Upper lobe of left lung (tissue), 6 donors: ENCODE measurements at regions not wholly inside any gene's neighbourhood (a gene's known extent, or its start where the extent isn't known, plus 50 kb on each side); places are given as distances from the start of the nearest gene placed in this dataset.
"Not testable (repeated sequence)": the region's sequence is repeated elsewhere in the genome, so short reads cannot be mapped to it uniquely, and the experiment has no call there.

Source experiments
- ATAC-seq, 2 donors: fragments of 200-7000 bp; cut with Tn5 transposase; one replicate each; pipeline ENCODE4 v1.9.1; 2022; ENCODE audit warnings: mild to moderate bottlenecking in 2 of 2, moderate library complexity in 2 of 2; ENCODE audit not compliant: low FRiP score in 2 of 2
- DNase-seq, 2 donors: peaks; one replicate each; pipeline ENCODE4 v3.0.0-alpha.2; 2019 to 2020
- H3K27ac ChIP-seq, 4 donors: fragments of 200-600 bp; sonication (generic); one replicate each; pipeline ENCODE4 v1.5.1; 2016 to 2019
- H3K27me3 ChIP-seq, 4 donors: fragments of 200-600 bp; sonication (generic); one replicate each; pipeline ENCODE4 v1.5.1; 2017 to 2019
- H3K36me3 ChIP-seq, 4 donors: fragments of 200-600 bp; sonication (generic); one replicate each; pipeline ENCODE4 v1.5.1; 2016 to 2019
- H3K4me1 ChIP-seq, 4 donors: fragments of 200-600 bp; sonication (generic); one replicate each; pipeline ENCODE4 v1.5.1; 2018 to 2019
- H3K4me3 ChIP-seq, 4 donors: fragments of 200-600 bp; sonication (generic); one replicate each; pipeline ENCODE4 v1.5.1; 2017 to 2019; ENCODE audit warnings: mild to moderate bottlenecking in 2 of 4, moderate library complexity in 1 of 4
- H3K9me3 ChIP-seq, 4 donors: fragments of 200-600 bp; sonication (generic); one replicate each; pipeline ENCODE4 v1.5.1; 2018 to 2019
- CTCF ChIP-seq, 6 experiments: fragments of 450-650 bp in 4 of 6; fragments of 200-600 bp in 2 of 6; sonication (generic) in 2 of 6; IDR thresholded peaks; one replicate each; pipeline ENCODE4 v1.5.1; 2016 to 2019; ENCODE audit warnings: antibody characterized with exemption in 6 of 6
- EP300 ChIP-seq, 4 donors: sonication (generic); formaldehyde crosslinking; IDR thresholded peaks; one replicate each; pipeline ENCODE4 v1.5.1; 2017; ENCODE audit warnings: antibody characterized with exemption in 4 of 4, control low read depth in 2 of 4
- POLR2A ChIP-seq, 4 donors: fragments of 450-650 bp; IDR thresholded peaks; one replicate each; pipeline ENCODE4 v1.5.1; 2016 to 2017; ENCODE audit warnings: antibody characterized with exemption in 4 of 4, mild to moderate bottlenecking in 2 of 4
- POLR2AphosphoS5 ChIP-seq, 2 donors: sonication (generic); formaldehyde crosslinking; IDR thresholded peaks; one replicate each; pipeline ENCODE4 v1.5.1; 2017; ENCODE audit warnings: antibody characterized with exemption in 2 of 2
- WGBS, 2 donors: methylation state at CpG; one replicate each; pipeline ENCODE4 v1.1.5; 2017 to 2018; 5-methylcytosine and 5-hydroxymethylcytosine counted together
- donor health status: DM: no; HTN: no; CAD: no; lungs with moderate emphysema.
- donor health status: DM: no; HTN: yes; CAD: no; lungs with severe emphysema.

DNA sequence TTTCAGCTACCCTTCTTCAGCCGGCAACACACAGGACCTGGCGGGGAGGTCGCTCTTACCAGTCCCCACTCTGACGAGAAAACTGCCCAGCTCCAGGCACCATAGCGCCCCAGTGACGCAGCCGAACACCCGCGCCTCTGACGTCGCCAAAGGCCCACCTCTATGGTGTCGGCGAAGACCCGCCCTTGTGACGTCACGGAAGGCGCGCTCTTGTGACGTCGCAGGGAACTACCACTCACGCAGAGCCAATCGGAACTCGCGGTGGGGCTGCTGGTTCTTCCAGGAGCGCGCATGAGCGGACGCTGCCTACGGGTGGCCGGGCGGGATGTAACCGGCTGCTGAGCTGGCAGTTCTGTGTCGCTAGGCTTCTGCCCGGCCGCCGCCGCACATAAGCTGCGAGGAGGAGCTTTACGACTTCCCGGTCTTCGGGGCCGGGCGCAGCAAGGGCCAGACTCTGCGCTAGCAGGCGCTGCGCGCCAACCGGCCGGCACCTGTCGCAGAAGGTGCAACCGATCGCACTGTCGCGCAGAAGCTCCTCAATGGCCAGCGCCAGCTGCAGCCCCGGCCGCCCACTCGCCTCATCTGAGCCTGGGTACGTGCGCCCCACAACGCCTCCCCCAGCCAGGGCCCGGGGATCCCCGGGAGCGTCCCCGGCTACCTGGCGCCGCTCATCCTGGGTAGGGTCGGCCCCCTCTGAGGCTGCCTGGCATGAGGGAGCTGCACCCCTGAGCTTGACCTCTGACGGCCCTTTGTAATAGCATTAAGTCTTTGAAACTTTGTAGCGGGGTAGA is 121.3 kb upstream of the FBXO28 start:
- H3K4me3 ChIP-seq: peak overlapping the region; percentile 61 to 92 (median 76)
- TF ChIP-seq POLR2A (IDR thresholded peaks at IDR 0.05): peak in 3 of 4 donors; percentile 86 to 90 (median 87)
- peak; percentile 98 for TF ChIP-seq POLR2AphosphoS5 (IDR thresholded peaks at IDR 0.05)
- peak in 1 of 4 donors; percentile 86 for TF ChIP-seq EP300 (IDR thresholded peaks at IDR 0.05)
- TF ChIP-seq CTCF (IDR thresholded peaks at IDR 0.05): peak in 4 of 6 experiments; percentile 25 to 53 (median 32)
- H3K27ac ChIP-seq: peak overlapping the region; percentile 86 to 92 (median 88)
- not testable (repeated sequence) for H3K27me3 ChIP-seq, H3K36me3 ChIP-seq, H3K4me1 ChIP-seq, H3K9me3 ChIP-seq
- WGBS, 2 donors: 0% methylated on average over 18 to 34 of the region's 70 CpGs
- DNase-seq (peak; percentile 100), ATAC-seq (peak; percentile 100)

DNA sequence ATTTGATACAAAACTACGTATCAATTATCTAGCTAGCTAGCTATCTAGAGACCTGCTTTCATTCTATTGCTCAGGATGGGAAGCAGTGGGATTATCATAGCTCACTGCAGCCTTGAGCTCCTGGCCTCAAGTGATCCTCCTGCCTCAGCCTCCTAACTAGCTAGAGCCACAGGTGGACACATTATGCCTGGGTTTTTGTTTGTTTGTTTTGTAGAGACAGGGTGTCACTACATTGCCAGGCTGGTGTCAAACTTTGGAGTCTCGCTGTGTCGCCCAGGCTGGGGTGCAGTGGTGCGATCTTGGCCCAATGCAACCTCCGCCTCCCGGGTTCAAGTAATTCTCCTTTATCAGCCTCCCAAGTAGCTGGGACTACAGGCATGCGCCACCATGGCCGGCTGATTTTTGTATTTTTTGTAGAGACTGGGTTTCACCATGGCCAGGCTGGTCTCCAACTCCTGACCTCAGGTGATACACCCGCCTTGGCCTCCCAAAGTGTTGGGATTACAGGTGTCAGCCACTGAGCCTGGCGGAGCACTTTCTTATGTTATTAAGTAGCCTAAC is 122.5 kb upstream of the FBXO28 start:
- not testable (repeated sequence) for H3K27ac ChIP-seq, H3K36me3 ChIP-seq, ATAC-seq, H3K27me3 ChIP-seq, H3K4me1 ChIP-seq, H3K9me3 ChIP-seq, H3K4me3 ChIP-seq
- peak in 1 of 2 donors; percentile 22 for DNase-seq
- 98 to 100% methylated on average over 10 of the region's 10 CpGs for WGBS, 2 donors

- not testable (repeated sequence) for ATAC-seq, H3K27me3 ChIP-seq, DNase-seq, H3K27ac ChIP-seq, H3K36me3 ChIP-seq, H3K4me3 ChIP-seq, H3K4me1 ChIP-seq, H3K9me3 ChIP-seq
- 86 to 97% methylated on average over 3 to 4 of the region's 4 CpGs for WGBS, 2 donors
Measured at GRCh38 chr1:223961985-223962384, 116.2 kb upstream of the TP53BP2 start.

GRCh38 chr1:223952801-223953200 is 107.1 kb upstream of the TP53BP2 start:
- ATAC-seq, H3K4me1 ChIP-seq, DNase-seq, H3K27me3 ChIP-seq, H3K27ac ChIP-seq, H3K9me3 ChIP-seq, H3K4me3 ChIP-seq, H3K36me3 ChIP-seq: not testable (repeated sequence)
- WGBS, 2 donors: 79 to 89% methylated on average over 1 to 2 of the region's 2 CpGs

- H3K4me1 ChIP-seq, H3K27me3 ChIP-seq, H3K36me3 ChIP-seq, H3K27ac ChIP-seq, ATAC-seq, H3K4me3 ChIP-seq, H3K9me3 ChIP-seq: not testable (repeated sequence)
- WGBS, 2 donors: 95 to 96% methylated on average over 10 to 14 of the region's 14 CpGs
- peak in 1 of 2 donors; percentile 55 for DNase-seq
Measured at GRCh38 chr1:223951551-223951950, 105.8 kb upstream of the TP53BP2 start.

DNA sequence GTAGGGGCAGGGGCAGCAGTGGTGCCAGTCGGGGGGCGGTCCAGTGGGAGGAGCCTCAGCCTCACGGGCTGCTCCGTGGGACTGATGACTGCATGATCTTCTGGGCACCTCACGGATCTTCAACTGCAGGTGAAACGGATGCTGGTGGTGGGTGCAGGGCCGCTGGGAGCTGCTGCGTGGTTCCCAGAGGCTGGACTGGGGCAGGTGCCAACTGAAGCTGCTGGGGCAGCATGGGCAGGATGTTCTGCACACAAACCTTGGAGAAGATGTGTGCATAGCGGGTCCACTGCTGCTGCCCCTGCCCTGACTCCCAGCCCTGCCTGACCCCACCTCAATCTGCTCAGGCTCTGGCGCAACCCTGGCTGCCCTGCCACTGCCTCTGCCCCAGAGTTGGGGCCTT is 104.2 kb upstream of the TP53BP2 start:
- 93 to 100% methylated on average over 1 to 2 of the region's 10 CpGs for WGBS, 2 donors
- DNase-seq: peak in 1 of 2 donors; percentile 43
- not testable (repeated sequence) for H3K27ac ChIP-seq, H3K4me1 ChIP-seq, ATAC-seq, H3K9me3 ChIP-seq, H3K4me3 ChIP-seq, H3K36me3 ChIP-seq, H3K27me3 ChIP-seq

- not testable (repeated sequence) for H3K4me3 ChIP-seq, H3K36me3 ChIP-seq, H3K9me3 ChIP-seq, H3K4me1 ChIP-seq, ATAC-seq, H3K27me3 ChIP-seq, H3K27ac ChIP-seq
- peak in 1 of 2 donors; percentile 33 for DNase-seq
- 95 to 97% methylated on average over 10 of the region's 12 CpGs for WGBS, 2 donors
Measured at GRCh38 chr1:223948041-223948440, 102.3 kb upstream of the TP53BP2 start.

DNA sequence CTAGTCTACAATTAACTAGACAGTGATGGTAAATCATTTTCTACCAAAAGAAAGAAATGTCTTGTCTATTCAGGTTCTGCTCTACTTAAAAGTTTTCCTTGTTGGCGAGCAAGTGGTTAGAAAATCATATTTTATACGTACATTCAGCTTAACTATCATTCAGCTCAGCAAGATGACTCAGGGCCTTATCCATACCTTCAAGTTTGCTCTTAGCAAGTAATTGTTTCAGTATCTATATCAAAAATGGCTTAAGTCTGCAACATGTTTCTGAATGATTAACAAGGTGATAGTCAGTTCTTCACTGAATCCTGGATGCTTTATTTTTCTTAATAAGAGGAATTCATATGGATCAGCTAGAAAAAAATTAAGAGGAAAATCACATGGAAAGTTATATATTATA is 90.8 kb upstream of the TP53BP2 start:
- 86 to 93% methylated on average over 2 of the region's 2 CpGs for WGBS, 2 donors
- not testable (repeated sequence) for H3K4me1 ChIP-seq, H3K36me3 ChIP-seq, H3K27me3 ChIP-seq, ATAC-seq, H3K4me3 ChIP-seq, DNase-seq, H3K27ac ChIP-seq, H3K9me3 ChIP-seq

GRCh38 chr1:223931476-223931875 is 85.7 kb upstream of the TP53BP2 start:
- not testable (repeated sequence) for H3K9me3 ChIP-seq, DNase-seq, H3K4me1 ChIP-seq, H3K27ac ChIP-seq, H3K36me3 ChIP-seq, H3K27me3 ChIP-seq, H3K4me3 ChIP-seq, ATAC-seq
- WGBS, 2 donors: 82 to 87% methylated on average over 1 of the region's 1 CpG

DNA sequence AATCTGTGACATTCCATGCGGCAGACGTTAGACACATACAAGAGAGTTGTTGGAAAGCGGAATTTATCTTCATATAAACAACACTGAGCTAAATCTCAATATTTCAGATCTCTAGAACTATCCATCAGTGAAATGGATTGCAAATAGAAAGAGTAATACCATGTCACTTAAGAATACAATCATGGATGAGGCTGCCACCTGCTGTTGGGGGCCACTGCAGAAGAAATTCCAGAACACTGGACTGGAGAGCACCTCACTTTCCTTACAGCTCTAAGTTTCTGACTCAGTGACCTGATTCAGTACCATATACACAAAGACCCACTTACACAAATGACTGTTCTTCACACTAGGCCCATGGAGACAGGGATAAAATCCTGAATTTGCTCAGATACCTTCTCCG is 75.1 kb upstream of the TP53BP2 start:
- H3K9me3 ChIP-seq, H3K27ac ChIP-seq, ATAC-seq, H3K4me3 ChIP-seq, H3K4me1 ChIP-seq, H3K36me3 ChIP-seq, H3K27me3 ChIP-seq, DNase-seq: not testable (repeated sequence)
- WGBS, 2 donors: 80 to 94% methylated on average over 1 of the region's 4 CpGs

GRCh38 chr1:223915476-223915875 is 69.7 kb upstream of the TP53BP2 start:
- H3K4me1 ChIP-seq, ATAC-seq, H3K9me3 ChIP-seq, H3K27me3 ChIP-seq, H3K36me3 ChIP-seq, H3K27ac ChIP-seq, DNase-seq, H3K4me3 ChIP-seq: not testable (repeated sequence)
- WGBS, 2 donors: 25 to 63% methylated on average over 1 to 2 of the region's 2 CpGs

DNA sequence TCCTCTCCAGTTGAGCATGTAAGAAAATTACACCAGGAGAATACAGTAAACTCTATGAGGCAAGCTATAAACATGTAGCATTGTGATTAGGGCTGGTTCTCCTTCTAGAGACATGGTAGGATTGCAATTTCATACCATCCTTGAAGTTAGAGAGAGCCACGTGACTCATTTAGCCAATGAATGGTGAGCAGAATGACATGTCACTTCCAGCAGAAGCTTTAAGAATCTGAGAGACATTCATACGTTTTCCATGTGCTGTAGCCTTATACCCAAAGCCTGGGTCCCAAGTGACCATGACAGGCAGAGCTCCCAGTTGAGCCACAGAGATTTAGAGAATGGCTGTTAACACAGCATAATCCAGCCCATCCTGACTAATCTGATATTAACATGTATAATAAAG is 68.0 kb upstream of the TP53BP2 start:
- peak in 1 of 2 donors; percentile 26 for DNase-seq
- not testable (repeated sequence) for H3K4me3 ChIP-seq, H3K27ac ChIP-seq, H3K27me3 ChIP-seq, H3K4me1 ChIP-seq, ATAC-seq, H3K9me3 ChIP-seq, H3K36me3 ChIP-seq
- 61% methylated on average over 2 of the region's 2 CpGs for WGBS, 2 donors
